ENCODE measurements at regions not wholly inside any gene's neighbourhood (a gene's known extent, or its start where the extent isn't known, plus 50 kb on each side); places are given as distances from the start of the nearest gene placed in this dataset.

GRCh38 chr10:59582058-59582457 lies 127.6 kb downstream of the SLC16A9 start:
- CTCF ChIA-PET: no interaction called here
- ATAC-seq: no peak
- no peak overlapping the region for H3K9ac ChIP-seq (ENCODE audit: low read length)

GRCh38 chr10:59580026-59580863 lies 129.4 kb downstream of the SLC16A9 start:
- H3K9ac ChIP-seq (ENCODE audit: low read length): no peak overlapping the region
- no peak overlapping the region for H3K4me2 ChIP-seq (ENCODE audit: low read length)
- no peaks in the 10 kb centered on the region for H3K9me3 ChIP-seq (ENCODE audit: control insufficient read depth in 1 of 2, insufficient read depth in 1 of 2, low read depth in 1 of 2, low read length in 2 of 2)
- no peak overlapping the region for H3K4me3 ChIP-seq (replicated peaks in 1 of 2; ENCODE audit: low read depth in 1 of 2, low read length in 2 of 2)
- no peaks in the 10 kb centered on the region for H3K4me1 ChIP-seq (ENCODE audit: control insufficient read depth in 1 of 2, insufficient read depth in 2 of 2, low read length in 2 of 2)
- ATAC-seq (peak; percentile 67), DNase-seq (ENCODE audit: low read depth, low spot score) (peak; percentile 32)
- RAD21 ChIA-PET (ENCODE audit: low non-redundant PET in 1 of 2, low total read pairs in 2 of 2, uncharacterized antibody in 2 of 2, unreplicated experiment in 2 of 2): interaction anchor here in 1 of 2 experiments (1.0 kb wide), 1 partner anchor 628 kb away, joined by 3 read pairs; no protein-coding TSS in a partner anchor
- H3K9me2 ChIP-seq (ENCODE audit: insufficient read depth): no peaks in the 10 kb centered on the region
- H3K79me2 ChIP-seq (ENCODE audit: insufficient read depth, low read length): no peaks in the 10 kb centered on the region
- POLR2A ChIA-PET: no interaction called here
- no peaks in the 10 kb centered on the region for H3K36me3 ChIP-seq (ENCODE audit: control insufficient read depth in 1 of 2, insufficient read depth in 2 of 2, low read length in 2 of 2)
- intact Hi-C loops (cut with micrococcal nuclease): loop anchor here (1.0 to 5.0 kb wide), 3 partner anchors 340 to 798 kb away; no protein-coding TSS in a partner anchor
- no peak overlapping the region for H2AFZ ChIP-seq (ENCODE audit: low read depth, low read length, poor library complexity, severe bottlenecking)
- H4K20me1 ChIP-seq (ENCODE audit: insufficient read depth): no peaks in the 10 kb centered on the region
- peaks cover 17% of the 10 kb centered on the region; the same call in 1 of the 2 replicates for H3K27me3 ChIP-seq (ENCODE audit: insufficient read depth, low read length)
- BruUV-seq (replicated peaks): no TSS peak
- no peak overlapping the region for H3K27ac ChIP-seq (ENCODE audit: low read depth, low read length)
- CTCF ChIA-PET: interaction anchor here (0.8 to 1.4 kb wide), 11 partner anchors 10 to 1166 kb away, joined by 3 to 13 read pairs (median 4); no protein-coding TSS in a partner anchor
- TF ChIP-seq EZH2 (IDR thresholded peaks at IDR 0.05) (no peak), FOSL1 (IDR thresholded peaks at IDR 0.05; ENCODE audit: low read depth) (no peak), JUND (IDR thresholded peaks at IDR 0.05) (no peak), REST (IDR thresholded peaks at IDR 0.05; ENCODE audit: low read depth) (no peak), RAD21 (IDR thresholded peaks at IDR 0.05; ENCODE audit: low read depth) (peak; percentile 66), MAX (IDR thresholded peaks at IDR 0.05) (no peak)

More at GRCh38 chr10:59582058-59582457, 127.6 kb downstream of the SLC16A9 start:
- Histone ChIP-seq H3K27ac (ENCODE audit: low read depth, low read length) (no peak overlapping the region), H3K4me3 (replicated peaks in 1 of 2; ENCODE audit: low read depth in 1 of 2, low read length in 2 of 2) (no peak overlapping the region), H3K79me2 (ENCODE audit: insufficient read depth, low read length) (no peaks in the 10 kb centered on the region), H3K4me2 (ENCODE audit: low read length) (no peak overlapping the region), H3K9me3 (ENCODE audit: control insufficient read depth in 1 of 2, insufficient read depth in 1 of 2, low read depth in 1 of 2, low read length in 2 of 2) (no peaks in the 10 kb centered on the region), H4K20me1 (ENCODE audit: insufficient read depth) (no peaks in the 10 kb centered on the region), H3K4me1 (ENCODE audit: control insufficient read depth in 1 of 2, insufficient read depth in 2 of 2, low read length in 2 of 2) (no peaks in the 10 kb centered on the region), H3K27me3 (ENCODE audit: insufficient read depth, low read length) (peaks cover 10% of the 10 kb centered on the region; the same call in 1 of the 2 replicates), H2AFZ (ENCODE audit: low read depth, low read length, poor library complexity, severe bottlenecking) (no peak overlapping the region), H3K9me2 (ENCODE audit: insufficient read depth) (no peaks in the 10 kb centered on the region), H3K36me3 (ENCODE audit: control insufficient read depth in 1 of 2, insufficient read depth in 2 of 2, low read length in 2 of 2) (no peaks in the 10 kb centered on the region)
- BruUV-seq (replicated peaks): no TSS peak
- RAD21 ChIA-PET (ENCODE audit: low non-redundant PET in 1 of 2, low total read pairs in 2 of 2, uncharacterized antibody in 2 of 2, unreplicated experiment in 2 of 2): no interaction called here
- POLR2A ChIA-PET: no interaction called here
- intact Hi-C loops (cut with micrococcal nuclease): loop anchor here (5.0 kb wide), 1 partner anchor 630 kb away; no protein-coding TSS in a partner anchor
- no peak for DNase-seq (ENCODE audit: low read depth, low spot score)
- no peak for TF ChIP-seq ZFX (IDR thresholded peaks at IDR 0.05)
- no peak for TF ChIP-seq YY1 (IDR thresholded peaks at IDR 0.05; ENCODE audit: extremely low read depth, insufficient replicate concordance, low read depth, low read length)
- no peak for TF ChIP-seq POLR2A (IDR thresholded peaks at IDR 0.05; ENCODE audit: borderline replicate concordance, extremely low read depth, insufficient read depth, insufficient read length)
- TF ChIP-seq EGR1 (IDR thresholded peaks at IDR 0.05; ENCODE audit: low read depth): no peak
- no peak for TF ChIP-seq CEBPB (IDR thresholded peaks at IDR 0.05; ENCODE audit: low read depth)
- TF ChIP-seq FOSL1 (IDR thresholded peaks at IDR 0.05; ENCODE audit: low read depth): no peak
- no peak for TF ChIP-seq ELF1 (IDR thresholded peaks at IDR 0.05; ENCODE audit: borderline replicate concordance, low read depth)
- TF ChIP-seq ATF3 (IDR thresholded peaks at IDR 0.05): no peak
- TF ChIP-seq POLR2AphosphoS5 (IDR thresholded peaks at IDR 0.05; ENCODE audit: low read depth, low read length): no peak
- TF ChIP-seq EZH2 (IDR thresholded peaks at IDR 0.05): no peak
- TF ChIP-seq MAX (IDR thresholded peaks at IDR 0.05): no peak

Measured in HCT116 (cell line).